Panc1 (cell line): ENCODE measurements at regions not wholly inside any gene's neighbourhood (a gene's known extent, or its start where the extent isn't known, plus 50 kb on each side); places are given as distances from the start of the nearest gene placed in this dataset.

ENCODE experiments used
- ATAC-seq: fragments of 200-7000 bp; cut with Tn5 transposase; 2 replicates; pipeline ENCODE4 v1.9.1; 2020; ENCODE audit warnings: mild to moderate bottlenecking, moderate library complexity
- BruUV-seq: library from RNA; stranded (reverse); fragments of 400-500 nt; replicated peaks from 2 replicates; lab custom pipeline; 2021; lab: Mats Ljungman, UMichigan
- CTCF ChIA-PET: fragments of 300-600 bp; sonication (Branson Sonifier 250); formaldehyde crosslinking; loops from one replicate; lab custom pipeline; 2022; ENCODE audit warnings: antibody characterized with exemption; lab: Charles Lee
- POLR2A ChIA-PET: fragments of 300-600 bp; sonication (Branson Sonifier 250); formaldehyde crosslinking; loops from one replicate; lab custom pipeline; 2022; ENCODE audit warnings: antibody characterized with exemption; lab: Charles Lee
- DNase-seq: peaks from one replicate; pipeline ENCODE4 v3.0.0-alpha.2; 2010; ENCODE audit warnings: low read depth, low spot score
- H3K27ac ChIP-seq: 2 replicates; pipeline ENCODE4 v1.5.1; 2011; ENCODE audit warnings: mild to moderate bottlenecking, low read length, inconsistent platforms
- H3K27me3 ChIP-seq: fragments of 200-500 bp; sonication (Bioruptor generic); 2 replicates; pipeline ENCODE4 v1.6.0; 2014; ENCODE audit warnings: low read length, inconsistent platforms; ENCODE audit not compliant: control insufficient read depth, insufficient read depth
- H3K36me3 ChIP-seq: fragments of 200-500 bp; sonication (Bioruptor generic); 2 replicates; pipeline ENCODE4 v1.5.1; 2014; ENCODE audit warnings: inconsistent platforms, mild to moderate bottlenecking, low read length, moderate library complexity; ENCODE audit not compliant: control insufficient read depth, insufficient read depth
- H3K4me1 ChIP-seq: 2 replicates; pipeline ENCODE4 v1.5.1; 2011; ENCODE audit warnings: inconsistent platforms, mild to moderate bottlenecking, low read length, moderate library complexity; ENCODE audit not compliant: control insufficient read depth, insufficient read depth
- H3K4me3 ChIP-seq, 2 experiments: 2 replicates each; pipeline ENCODE4 v1.5.1; 2011 to 2012; ENCODE audit warnings: low read depth in 2 of 2, low read length in 2 of 2, mild to moderate bottlenecking in 2 of 2, inconsistent platforms in 1 of 2, moderate library complexity in 1 of 2
- H3K9me3 ChIP-seq: fragments of 200-500 bp; sonication (Bioruptor generic); 2 replicates; pipeline ENCODE4 v1.5.1; 2014; ENCODE audit warnings: low read depth, mild to moderate bottlenecking, inconsistent platforms, low read length, moderate library complexity; ENCODE audit not compliant: control insufficient read depth, insufficient read depth
- POLR2AphosphoS5 ChIP-seq: IDR thresholded peaks from 2 replicates; pipeline ENCODE4 v1.6.1; 2012; ENCODE audit warnings: mild to moderate bottlenecking, low read depth, low read length, moderate library complexity
- REST ChIP-seq, 2 experiments: IDR thresholded peaks; 2 replicates each; pipeline ENCODE4 v1.6.1; 2011 to 2012; ENCODE audit warnings: low read depth in 2 of 2, control low read depth in 1 of 2, low read length in 1 of 2, mild to moderate bottlenecking in 1 of 2, moderate library complexity in 1 of 2; ENCODE audit not compliant: insufficient read depth in 1 of 2
- SIN3A ChIP-seq: IDR thresholded peaks from 2 replicates; pipeline ENCODE4 v1.6.1; 2012; ENCODE audit warnings: low read depth, mild to moderate bottlenecking, low read length, moderate library complexity, borderline replicate concordance; ENCODE audit not compliant: insufficient read depth
- TCF7L2 ChIP-seq: IDR thresholded peaks from 2 replicates; pipeline ENCODE4 v1.6.1; 2011; ENCODE audit warnings: mild to moderate bottlenecking, low read depth, low read length, inconsistent platforms
- in situ Hi-C: cut with HindIII; loops from 2 replicates; pipeline ENCODE4 v1.10.0; 2016; ENCODE audit warnings: low sequenced_read_pairs, low pct_unique_long_range_greater_than_20kb
- intact Hi-C: fragments of 100-400 bp; cut with micrococcal nuclease; formaldehyde crosslinking; loops from one replicate; pipeline ENCODE4 v1.10.0; 2022; ENCODE audit not compliant: unreplicated experiment
- TF ChIP-seq, protein P1 (sequence below): fragments of 450-650 bp; IDR thresholded peaks from 2 replicates; pipeline ENCODE4 v1.5.1; 2017; ENCODE audit warnings: mild to moderate bottlenecking

- H3K36me3 ChIP-seq: no peaks in the 10 kb centered on the region
- intact Hi-C loops: no loop called here
- ChIA-PET CTCF (no interaction called here), POLR2A (no interaction called here)
- no peak for DNase-seq
- ATAC-seq: no peak
- no TSS peak for BruUV-seq
- H3K9me3 ChIP-seq: no peaks in the 10 kb centered on the region
- no peaks in the 10 kb centered on the region for H3K4me1 ChIP-seq
- no peaks in the 10 kb centered on the region for H3K27me3 ChIP-seq
- H3K4me3 ChIP-seq: no peak overlapping the region
- TF ChIP-seq, protein P1, sequence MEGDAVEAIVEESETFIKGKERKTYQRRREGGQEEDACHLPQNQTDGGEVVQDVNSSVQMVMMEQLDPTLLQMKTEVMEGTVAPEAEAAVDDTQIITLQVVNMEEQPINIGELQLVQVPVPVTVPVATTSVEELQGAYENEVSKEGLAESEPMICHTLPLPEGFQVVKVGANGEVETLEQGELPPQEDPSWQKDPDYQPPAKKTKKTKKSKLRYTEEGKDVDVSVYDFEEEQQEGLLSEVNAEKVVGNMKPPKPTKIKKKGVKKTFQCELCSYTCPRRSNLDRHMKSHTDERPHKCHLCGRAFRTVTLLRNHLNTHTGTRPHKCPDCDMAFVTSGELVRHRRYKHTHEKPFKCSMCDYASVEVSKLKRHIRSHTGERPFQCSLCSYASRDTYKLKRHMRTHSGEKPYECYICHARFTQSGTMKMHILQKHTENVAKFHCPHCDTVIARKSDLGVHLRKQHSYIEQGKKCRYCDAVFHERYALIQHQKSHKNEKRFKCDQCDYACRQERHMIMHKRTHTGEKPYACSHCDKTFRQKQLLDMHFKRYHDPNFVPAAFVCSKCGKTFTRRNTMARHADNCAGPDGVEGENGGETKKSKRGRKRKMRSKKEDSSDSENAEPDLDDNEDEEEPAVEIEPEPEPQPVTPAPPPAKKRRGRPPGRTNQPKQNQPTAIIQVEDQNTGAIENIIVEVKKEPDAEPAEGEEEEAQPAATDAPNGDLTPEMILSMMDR: no peak
- TF ChIP-seq TCF7L2: no peak
- TF ChIP-seq REST (IDR thresholded peaks at IDR 0.05; ENCODE audit: insufficient read depth in 1 of 2, low read depth in 2 of 2, low read length in 1 of 2): no peak
- TF ChIP-seq SIN3A: no peak
- TF ChIP-seq POLR2AphosphoS5: no peak
- in situ Hi-C loops: no loop called here
- H3K27ac ChIP-seq: no peak overlapping the region
Observed at GRCh38 chr12:83634726-83635267, 948.1 kb downstream of the TMTC2 start.

DNA sequence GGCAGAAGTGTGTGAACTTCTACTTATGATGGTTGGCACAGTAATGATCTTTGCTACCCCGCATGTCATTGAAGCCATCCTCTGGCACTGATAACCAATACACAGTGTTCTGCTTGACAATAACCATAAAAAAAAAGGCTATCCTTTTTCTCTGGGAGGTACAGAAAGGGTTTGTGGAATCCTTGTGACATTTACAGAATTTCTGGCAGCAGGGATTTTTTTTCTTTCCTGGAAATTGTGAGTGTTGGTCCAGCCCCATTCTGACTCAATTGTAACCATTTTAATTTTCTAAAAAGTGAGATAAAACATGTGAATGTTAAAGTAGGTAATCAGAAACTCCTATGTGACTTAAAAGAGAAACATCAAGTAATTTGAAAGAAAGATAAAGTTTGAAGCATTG, 943.8 kb downstream of the TMTC2 start:
- ChIA-PET POLR2A (no interaction called here), CTCF (no interaction called here)
- no peaks in the 10 kb centered on the region for H3K4me1 ChIP-seq
- H3K27me3 ChIP-seq: no peaks in the 10 kb centered on the region
- no peaks in the 10 kb centered on the region for H3K36me3 ChIP-seq
- H3K27ac ChIP-seq: no peak overlapping the region
- no peaks in the 10 kb centered on the region for H3K9me3 ChIP-seq
- in situ Hi-C loops (no loop called here), intact Hi-C loops (no loop called here)
- no TSS peak for BruUV-seq
- TF ChIP-seq, protein P1: no peak
- TF ChIP-seq REST (IDR thresholded peaks at IDR 0.05; ENCODE audit: insufficient read depth in 1 of 2, low read depth in 2 of 2, low read length in 1 of 2) (no peak), TCF7L2 (no peak), POLR2AphosphoS5 (no peak), SIN3A (no peak)
- no peak overlapping the region for H3K4me3 ChIP-seq
- ATAC-seq: no peak
- no peak for DNase-seq
